Ishikawa (cell line): ENCODE measurements at regions not wholly inside any gene's neighbourhood (a gene's known extent, or its start where the extent isn't known, plus 50 kb on each side); places are given as distances from the start of the nearest gene placed in this dataset.

Experiments used
- EGR1 ChIP-seq: IDR thresholded peaks from 2 replicates; pipeline ENCODE4 v1.6.1; 2012
- EP300 ChIP-seq: IDR thresholded peaks from 2 replicates; pipeline ENCODE4 v1.6.1; 2012; ENCODE audit warnings: borderline replicate concordance
- FOXM1 ChIP-seq: IDR thresholded peaks from 2 replicates; pipeline ENCODE4 v1.6.1; 2012; ENCODE audit warnings: low read depth, borderline replicate concordance
- TAF1 ChIP-seq: IDR thresholded peaks from 2 replicates; pipeline ENCODE4 v1.6.1; 2012; ENCODE audit warnings: low read depth, mild to moderate bottlenecking

DNA sequence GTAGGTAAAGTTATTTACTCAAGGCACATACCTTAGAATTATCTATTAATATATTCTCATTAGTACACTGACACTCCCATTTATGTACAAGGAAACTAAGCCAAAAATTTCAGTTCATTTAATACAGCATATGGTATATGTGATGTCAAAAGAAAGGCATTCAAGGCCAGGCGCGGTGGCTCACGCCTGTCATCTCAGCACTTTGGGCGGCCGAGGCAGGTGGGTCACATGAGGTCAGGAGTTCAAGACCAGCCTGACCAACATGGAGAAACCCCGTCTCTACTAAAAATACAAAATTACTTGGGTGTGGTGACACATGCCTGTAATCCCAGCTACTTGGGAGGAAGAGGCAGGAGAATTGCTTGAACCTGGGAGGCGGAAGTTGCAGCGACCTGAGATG, 435.2 kb downstream of the GBE1 start:
- TF ChIP-seq EGR1 (no peak), TAF1 (no peak), EP300 (no peak), FOXM1 (no peak)
